ENCODE measurements at regions not wholly inside any gene's neighbourhood (a gene's known extent, or its start where the extent isn't known, plus 50 kb on each side); places are given as distances from the start of the nearest gene placed in this dataset.

GRCh38 chr1:195948123-195948895, 659.9 kb downstream of the KCNT2 start (continued):
- no peak for TF ChIP-seq RAD21 (IDR thresholded peaks at IDR 0.05; ENCODE audit: low read depth)
- TF ChIP-seq YY1 (IDR thresholded peaks at IDR 0.05; ENCODE audit: extremely low read depth, insufficient replicate concordance, low read depth, low read length) = no peak
- no peak for TF ChIP-seq TCF7L2 (IDR thresholded peaks at IDR 0.05; ENCODE audit: borderline replicate concordance, extremely low read depth, insufficient read depth, insufficient read length)

- Histone ChIP-seq H3K9me3 (ENCODE audit: control insufficient read depth in 1 of 2, insufficient read depth in 1 of 2, low read depth in 1 of 2, low read length in 2 of 2) (no peaks in the 10 kb centered on the region), H3K4me3 (replicated peaks in 1 of 2; ENCODE audit: low read depth in 1 of 2, low read length in 2 of 2) (no peak overlapping the region), H3K9me2 (ENCODE audit: insufficient read depth) (no peaks in the 10 kb centered on the region; the same call in 1 of the 2 replicates), H4K20me1 (ENCODE audit: insufficient read depth) (no peaks in the 10 kb centered on the region), H3K36me3 (ENCODE audit: control insufficient read depth in 1 of 2, insufficient read depth in 2 of 2, low read length in 2 of 2) (no peaks in the 10 kb centered on the region), H2AFZ (ENCODE audit: low read depth, low read length, poor library complexity, severe bottlenecking) (no peak overlapping the region), H3K27me3 (ENCODE audit: insufficient read depth, low read length) (no peaks in the 10 kb centered on the region), H3K27ac (ENCODE audit: low read depth, low read length) (no peak overlapping the region), H3K79me2 (ENCODE audit: insufficient read depth, low read length) (no peaks in the 10 kb centered on the region), H3K9ac (ENCODE audit: low read length) (no peak overlapping the region), H3K4me2 (ENCODE audit: low read length) (no peak overlapping the region), H3K4me1 (ENCODE audit: control insufficient read depth in 1 of 2, insufficient read depth in 2 of 2, low read length in 2 of 2) (no peaks in the 10 kb centered on the region)
- ChIA-PET RAD21 (ENCODE audit: low non-redundant PET in 1 of 2, low total read pairs in 2 of 2, uncharacterized antibody in 2 of 2, unreplicated experiment in 2 of 2) (no interaction called here), POLR2A (no interaction called here), CTCF (no interaction called here)
- intact Hi-C loops (cut with micrococcal nuclease) = no loop called here
- no TSS peak for BruUV-seq (replicated peaks)
- no peak for ATAC-seq
- no peak for DNase-seq (ENCODE audit: low read depth, low spot score)
- no peak for TF ChIP-seq ZFX (IDR thresholded peaks at IDR 0.05)
- TF ChIP-seq POLR2A (IDR thresholded peaks at IDR 0.05; ENCODE audit: borderline replicate concordance, extremely low read depth, insufficient read depth, insufficient read length) = no peak
- TF ChIP-seq CBX3 (IDR thresholded peaks at IDR 0.05; ENCODE audit: low read depth) = no peak
- TF ChIP-seq POLR2AphosphoS5 (IDR thresholded peaks at IDR 0.05; ENCODE audit: low read depth, low read length) = no peak
- no peak for TF ChIP-seq CEBPB (IDR thresholded peaks at IDR 0.05; ENCODE audit: low read depth)
- no peak for TF ChIP-seq ELF1 (IDR thresholded peaks at IDR 0.05; ENCODE audit: borderline replicate concordance, low read depth)
- no peak for TF ChIP-seq MAX (IDR thresholded peaks at IDR 0.05)
- TF ChIP-seq, protein P1, sequence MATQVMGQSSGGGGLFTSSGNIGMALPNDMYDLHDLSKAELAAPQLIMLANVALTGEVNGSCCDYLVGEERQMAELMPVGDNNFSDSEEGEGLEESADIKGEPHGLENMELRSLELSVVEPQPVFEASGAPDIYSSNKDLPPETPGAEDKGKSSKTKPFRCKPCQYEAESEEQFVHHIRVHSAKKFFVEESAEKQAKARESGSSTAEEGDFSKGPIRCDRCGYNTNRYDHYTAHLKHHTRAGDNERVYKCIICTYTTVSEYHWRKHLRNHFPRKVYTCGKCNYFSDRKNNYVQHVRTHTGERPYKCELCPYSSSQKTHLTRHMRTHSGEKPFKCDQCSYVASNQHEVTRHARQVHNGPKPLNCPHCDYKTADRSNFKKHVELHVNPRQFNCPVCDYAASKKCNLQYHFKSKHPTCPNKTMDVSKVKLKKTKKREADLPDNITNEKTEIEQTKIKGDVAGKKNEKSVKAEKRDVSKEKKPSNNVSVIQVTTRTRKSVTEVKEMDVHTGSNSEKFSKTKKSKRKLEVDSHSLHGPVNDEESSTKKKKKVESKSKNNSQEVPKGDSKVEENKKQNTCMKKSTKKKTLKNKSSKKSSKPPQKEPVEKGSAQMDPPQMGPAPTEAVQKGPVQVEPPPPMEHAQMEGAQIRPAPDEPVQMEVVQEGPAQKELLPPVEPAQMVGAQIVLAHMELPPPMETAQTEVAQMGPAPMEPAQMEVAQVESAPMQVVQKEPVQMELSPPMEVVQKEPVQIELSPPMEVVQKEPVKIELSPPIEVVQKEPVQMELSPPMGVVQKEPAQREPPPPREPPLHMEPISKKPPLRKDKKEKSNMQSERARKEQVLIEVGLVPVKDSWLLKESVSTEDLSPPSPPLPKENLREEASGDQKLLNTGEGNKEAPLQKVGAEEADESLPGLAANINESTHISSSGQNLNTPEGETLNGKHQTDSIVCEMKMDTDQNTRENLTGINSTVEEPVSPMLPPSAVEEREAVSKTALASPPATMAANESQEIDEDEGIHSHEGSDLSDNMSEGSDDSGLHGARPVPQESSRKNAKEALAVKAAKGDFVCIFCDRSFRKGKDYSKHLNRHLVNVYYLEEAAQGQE (IDR thresholded peaks at IDR 0.05; ENCODE audit: low read depth) = no peak
- TF ChIP-seq SRF (IDR thresholded peaks at IDR 0.05; ENCODE audit: low read depth) = no peak
- no peak for TF ChIP-seq SP1 (IDR thresholded peaks at IDR 0.05; ENCODE audit: low read depth)
Observed at GRCh38 chr1:195946500-195946899, 661.7 kb downstream of the KCNT2 start.

All from HCT116 (cell line).